HG02970 (cell line): ENCODE measurements at regions not wholly inside any gene's neighbourhood (a gene's known extent, or its start where the extent isn't known, plus 50 kb on each side); places are given as distances from the start of the nearest gene placed in this dataset.
"Not testable (repeated sequence)": the region's sequence is repeated elsewhere in the genome, so short reads cannot be mapped to it uniquely, and the experiment has no call there.

Experiments
- ATAC-seq: cut with Tn5 transposase; IDR thresholded peaks from one replicate; pipeline ENCODE4 v1.9.1; 2021; ENCODE audit warnings: mild to moderate bottlenecking, moderate library complexity, moderate number of reproducible peaks; ENCODE audit not compliant: unreplicated experiment, low FRiP score

- ATAC-seq = not testable (repeated sequence)
These were observed 264.2 kb upstream of the UGT8 start for GRCh38 chr4:114334363-114334762.

- no peak for ATAC-seq
These were observed 263.7 kb upstream of the UGT8 start for GRCh38 chr4:114334884-114335330.

GRCh38 chr4:114335339-114335738, 263.3 kb upstream of the UGT8 start:
- ATAC-seq = no peak

- ATAC-seq = no peak
These were observed 255.6 kb upstream of the UGT8 start for GRCh38 chr4:114343015-114343414.

- no peak for ATAC-seq
These were observed 248.9 kb upstream of the UGT8 start for GRCh38 chr4:114349543-114350175.

- ATAC-seq = no peak
These were observed 239.7 kb upstream of the UGT8 start for GRCh38 chr4:114358901-114359300.

- ATAC-seq = no peak
These were observed 237.4 kb upstream of the UGT8 start for GRCh38 chr4:114361249-114361648.

GRCh38 chr4:114364857-114365256, 233.8 kb upstream of the UGT8 start:
- no peak for ATAC-seq

GRCh38 chr4:114365591-114365990, 233.0 kb upstream of the UGT8 start:
- no peak for ATAC-seq

- no peak for ATAC-seq
These were observed 232.2 kb upstream of the UGT8 start for GRCh38 chr4:114366368-114366767.

GRCh38 chr4:114368751-114369150, 229.9 kb upstream of the UGT8 start:
- ATAC-seq = no peak

GRCh38 chr4:114373508-114373907, 225.1 kb upstream of the UGT8 start:
- ATAC-seq = no peak

GRCh38 chr4:114378305-114378903, 220.2 kb upstream of the UGT8 start:
- ATAC-seq = no peak

- ATAC-seq = no peak
These were observed 215.5 kb upstream of the UGT8 start for GRCh38 chr4:114383067-114383466.

- no peak for ATAC-seq
These were observed 214.9 kb upstream of the UGT8 start for GRCh38 chr4:114383721-114384120.

GRCh38 chr4:114384629-114385028, 214.0 kb upstream of the UGT8 start:
- no peak for ATAC-seq

- ATAC-seq = no peak
These were observed 213.2 kb upstream of the UGT8 start for GRCh38 chr4:114385195-114385985.

- no peak for ATAC-seq
These were observed 211.9 kb upstream of the UGT8 start for GRCh38 chr4:114386637-114387233.

- no peak for ATAC-seq
These were observed 209.4 kb upstream of the UGT8 start for GRCh38 chr4:114389070-114389685.

GRCh38 chr4:114393295-114394038, 205.1 kb upstream of the UGT8 start:
- no peak for ATAC-seq
